ENCODE measurements at regions not wholly inside any gene's neighbourhood (a gene's known extent, or its start where the extent isn't known, plus 50 kb on each side); places are given as distances from the start of the nearest gene placed in this dataset.

- TF ChIP-seq CTCF (IDR thresholded peaks at IDR 0.05) (no peak), POLR2AphosphoS5 (IDR thresholded peaks at IDR 0.05) (no peak)
Observed at GRCh38 chrX:137792214-137792613, 226.3 kb downstream of the ZIC3 start.
